ENCODE measurements at regions not wholly inside any gene's neighbourhood (a gene's known extent, or its start where the extent isn't known, plus 50 kb on each side); places are given as distances from the start of the nearest gene placed in this dataset.

DNA sequence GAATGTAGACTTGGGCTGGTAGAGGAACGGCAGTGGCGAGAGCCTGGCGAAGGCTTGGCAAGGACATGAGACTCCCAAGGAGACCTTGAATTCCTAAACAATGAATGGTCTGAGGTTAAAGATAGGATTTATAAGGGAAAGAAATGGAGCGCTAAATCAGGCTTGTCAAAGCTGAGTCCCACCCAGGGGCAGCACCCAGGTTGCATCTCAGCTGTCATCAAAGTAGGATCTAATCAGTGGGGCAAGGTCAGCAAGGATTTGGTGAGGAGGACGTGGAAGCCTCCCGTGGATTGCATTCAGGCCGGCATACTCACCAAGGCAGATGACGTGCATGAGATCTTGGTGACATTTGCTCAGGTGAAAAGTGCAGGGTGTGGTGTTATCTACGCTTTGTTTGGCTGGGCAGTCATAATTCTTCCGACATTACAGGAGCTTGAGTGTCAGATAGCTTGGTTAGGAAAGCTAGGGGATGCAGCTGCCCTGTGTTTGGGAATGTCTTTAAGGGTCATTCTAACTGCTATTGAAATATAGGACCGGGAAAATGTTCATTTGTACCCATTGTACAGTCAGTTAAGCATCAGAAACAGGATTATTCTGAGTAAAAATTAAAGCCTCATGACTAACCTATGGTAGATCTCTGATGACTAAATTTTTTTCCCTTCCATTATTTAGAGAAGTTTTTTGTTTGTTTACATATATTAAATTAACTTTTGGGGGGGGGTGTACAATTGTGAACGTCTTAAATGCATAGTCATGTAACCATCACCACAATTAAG lies 99.4 kb upstream of the TSC22D2 start:
- TF ChIP-seq, protein P1, sequence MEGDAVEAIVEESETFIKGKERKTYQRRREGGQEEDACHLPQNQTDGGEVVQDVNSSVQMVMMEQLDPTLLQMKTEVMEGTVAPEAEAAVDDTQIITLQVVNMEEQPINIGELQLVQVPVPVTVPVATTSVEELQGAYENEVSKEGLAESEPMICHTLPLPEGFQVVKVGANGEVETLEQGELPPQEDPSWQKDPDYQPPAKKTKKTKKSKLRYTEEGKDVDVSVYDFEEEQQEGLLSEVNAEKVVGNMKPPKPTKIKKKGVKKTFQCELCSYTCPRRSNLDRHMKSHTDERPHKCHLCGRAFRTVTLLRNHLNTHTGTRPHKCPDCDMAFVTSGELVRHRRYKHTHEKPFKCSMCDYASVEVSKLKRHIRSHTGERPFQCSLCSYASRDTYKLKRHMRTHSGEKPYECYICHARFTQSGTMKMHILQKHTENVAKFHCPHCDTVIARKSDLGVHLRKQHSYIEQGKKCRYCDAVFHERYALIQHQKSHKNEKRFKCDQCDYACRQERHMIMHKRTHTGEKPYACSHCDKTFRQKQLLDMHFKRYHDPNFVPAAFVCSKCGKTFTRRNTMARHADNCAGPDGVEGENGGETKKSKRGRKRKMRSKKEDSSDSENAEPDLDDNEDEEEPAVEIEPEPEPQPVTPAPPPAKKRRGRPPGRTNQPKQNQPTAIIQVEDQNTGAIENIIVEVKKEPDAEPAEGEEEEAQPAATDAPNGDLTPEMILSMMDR (conservative IDR thresholded peaks at IDR 0.05; ENCODE audit: low read depth, low read length): no peak
- TF ChIP-seq EZH2 (IDR thresholded peaks at IDR 0.05; ENCODE audit: low read length, unreplicated experiment): no peak
- no peak for TF ChIP-seq EZH2phosphoT487 (IDR thresholded peaks at IDR 0.05; ENCODE audit: borderline replicate concordance, low read length)
